DND-41 (cell line): ENCODE measurements at regions not wholly inside any gene's neighbourhood (a gene's known extent, or its start where the extent isn't known, plus 50 kb on each side); places are given as distances from the start of the nearest gene placed in this dataset.

Experiments
- EZH2 ChIP-seq: IDR thresholded peaks from 3 replicates; pipeline ENCODE4 v1.6.1; 2012; ENCODE audit warnings: borderline replicate concordance, low read depth, mild to moderate bottlenecking, moderate library complexity, low read length, inconsistent platforms; ENCODE audit not compliant: severe bottlenecking
- TF ChIP-seq, protein P1 (sequence below): IDR thresholded peaks from 2 replicates; pipeline ENCODE4 v1.5.1; 2012; ENCODE audit warnings: borderline replicate concordance, low read length, moderate library complexity, mild to moderate bottlenecking; ENCODE audit not compliant: poor library complexity, severe bottlenecking; ENCODE audit errors: extremely low read depth

DNA sequence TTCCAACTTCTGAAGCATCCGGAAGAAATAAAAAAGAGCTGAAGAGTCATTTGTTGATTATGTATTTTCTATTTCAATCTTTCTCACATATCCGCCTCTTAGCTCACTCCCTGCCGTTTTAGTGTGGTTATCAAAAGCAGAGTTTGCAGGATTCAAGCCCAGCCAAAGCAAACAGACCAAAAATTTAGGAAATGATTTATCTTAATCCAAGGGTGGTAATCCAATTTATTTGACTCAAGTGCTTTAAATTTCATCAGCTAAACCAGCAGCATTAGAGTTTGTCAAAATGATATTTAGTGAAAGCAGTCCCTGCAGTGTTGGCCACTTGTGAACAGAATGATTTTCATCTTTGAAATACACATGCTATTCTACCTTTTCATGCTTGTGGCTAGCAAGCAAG, 129.3 kb upstream of the CCDC68 start:
- TF ChIP-seq, protein P1, sequence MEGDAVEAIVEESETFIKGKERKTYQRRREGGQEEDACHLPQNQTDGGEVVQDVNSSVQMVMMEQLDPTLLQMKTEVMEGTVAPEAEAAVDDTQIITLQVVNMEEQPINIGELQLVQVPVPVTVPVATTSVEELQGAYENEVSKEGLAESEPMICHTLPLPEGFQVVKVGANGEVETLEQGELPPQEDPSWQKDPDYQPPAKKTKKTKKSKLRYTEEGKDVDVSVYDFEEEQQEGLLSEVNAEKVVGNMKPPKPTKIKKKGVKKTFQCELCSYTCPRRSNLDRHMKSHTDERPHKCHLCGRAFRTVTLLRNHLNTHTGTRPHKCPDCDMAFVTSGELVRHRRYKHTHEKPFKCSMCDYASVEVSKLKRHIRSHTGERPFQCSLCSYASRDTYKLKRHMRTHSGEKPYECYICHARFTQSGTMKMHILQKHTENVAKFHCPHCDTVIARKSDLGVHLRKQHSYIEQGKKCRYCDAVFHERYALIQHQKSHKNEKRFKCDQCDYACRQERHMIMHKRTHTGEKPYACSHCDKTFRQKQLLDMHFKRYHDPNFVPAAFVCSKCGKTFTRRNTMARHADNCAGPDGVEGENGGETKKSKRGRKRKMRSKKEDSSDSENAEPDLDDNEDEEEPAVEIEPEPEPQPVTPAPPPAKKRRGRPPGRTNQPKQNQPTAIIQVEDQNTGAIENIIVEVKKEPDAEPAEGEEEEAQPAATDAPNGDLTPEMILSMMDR: no peak
- TF ChIP-seq EZH2: no peak
